A549 (cell line): ENCODE measurements at regions not wholly inside any gene's neighbourhood (a gene's known extent, or its start where the extent isn't known, plus 50 kb on each side); places are given as distances from the start of the nearest gene placed in this dataset.

Experiments
- ATAC-seq, 2 experiments: fragments of 200-7000 bp in 1 of 2; fragments of >200 bp in 1 of 2; cut with Nextera tagmentation in 1 of 2; cut with Tn5 transposase in 1 of 2; 3 replicates each; pipeline versions ENCODE4 v1.8.0 to v1.9.1; 2018 to 2020; ENCODE audit warnings: mild to moderate bottlenecking in 1 of 2, moderate library complexity in 1 of 2
- CTCF ChIA-PET: fragments of 300-600 bp; sonication (Branson Sonifier 250); formaldehyde crosslinking; extraction: SDS; loops from one replicate; lab custom pipeline; 2021; ENCODE audit warnings: antibody characterized with exemption, inconsistent platforms; lab: Yijun Ruan, JAX
- POLR2A ChIA-PET: fragments of 350-600 bp; formaldehyde crosslinking; extraction: SDS; loops from one replicate; lab custom pipeline; 2021; ENCODE audit warnings: antibody characterized with exemption, inconsistent platforms; lab: Yijun Ruan, JAX
- DNase-seq, 2 experiments: peaks; one replicate each; pipeline versions ENCODE4 v3.0.0 to v3.0.0-alpha.2; 2011 to 2016; ENCODE audit warnings: low read depth in 1 of 2, low spot score in 1 of 2
- FAIRE-seq: peaks from 2 replicates; lab custom pipeline; 2011; peaks lifted over from hg19 to GRCh38; lab: Jason Lieb, UNC
- H3K27ac ChIP-seq, 2 experiments: fragments of >200 bp; sonication (Bioruptor Twin); formaldehyde crosslinking; 3 replicates each; pipeline ENCODE4 v1.5.1; 2016 to 2017
- H3K4me1 ChIP-seq: fragments of >200 bp; sonication (Bioruptor Twin); formaldehyde crosslinking; 3 replicates; pipeline ENCODE4 v1.6.1; 2016
- H3K4me2 ChIP-seq: fragments of >200 bp; sonication (Bioruptor Twin); formaldehyde crosslinking; 3 replicates; pipeline ENCODE4 v1.6.1; 2016
- H3K4me3 ChIP-seq: fragments of >200 bp; sonication (Bioruptor Twin); formaldehyde crosslinking; 3 replicates; pipeline ENCODE4 v1.5.1; 2016
- H3K9me3 ChIP-seq: fragments of >200 bp; sonication (Bioruptor Twin); formaldehyde crosslinking; 3 replicates; pipeline ENCODE4 v1.6.1; 2016
- BCL3 ChIP-seq: fragments of >200 bp; sonication (Bioruptor Twin); formaldehyde crosslinking; IDR thresholded peaks from 3 replicates; pipeline ENCODE4 v1.6.1; 2016
- CBX8 ChIP-seq: fragments of 200-600 bp; sonication (generic); IDR thresholded peaks from 2 replicates; pipeline ENCODE4 v1.6.1; 2016
- CEBPB ChIP-seq, 2 experiments: fragments of >200 bp in 1 of 2; sonication (Bioruptor Twin) in 1 of 2; formaldehyde crosslinking in 1 of 2; IDR thresholded peaks; 2 replicates each; pipeline ENCODE4 v1.6.1; 2012 to 2016
- CHD4 ChIP-seq: fragments of 200-600 bp; sonication (generic); IDR thresholded peaks from 2 replicates; pipeline ENCODE4 v1.6.1; 2016; ENCODE audit warnings: antibody characterized with exemption, mild to moderate bottlenecking, borderline replicate concordance
- EHF ChIP-seq: fragments of 250-450 bp; sonication (Bioruptor Pico); IDR thresholded peaks from 2 replicates; pipeline ENCODE4 v1.5.0; 2020; ENCODE audit warnings: mild to moderate bottlenecking
- ELK1 ChIP-seq: fragments of 150-350 bp; IDR thresholded peaks from 2 replicates; pipeline ENCODE4 v1.6.1; 2014; ENCODE audit warnings: low read depth, mild to moderate bottlenecking, low read length
- EP300 ChIP-seq, 2 experiments: fragments of >200 bp; sonication (Bioruptor Twin); formaldehyde crosslinking; IDR thresholded peaks; 2 replicates in 1 of 2; 3 replicates in 1 of 2; pipeline ENCODE4 v1.6.1; 2016 to 2017
- ESRRA ChIP-seq: fragments of 150-350 bp; IDR thresholded peaks from 2 replicates; pipeline ENCODE4 v1.6.1; 2014; ENCODE audit warnings: mild to moderate bottlenecking, low read length, borderline replicate concordance
- FOSL2 ChIP-seq, 2 experiments: fragments of 450-650 bp in 1 of 2; fragments of >200 bp in 1 of 2; sonication (Bioruptor Twin) in 1 of 2; formaldehyde crosslinking; IDR thresholded peaks; 2 replicates each; pipeline versions ENCODE4 v1.5.0 to v1.6.1; 2016 to 2020; ENCODE audit warnings: mild to moderate bottlenecking in 1 of 2, moderate library complexity in 1 of 2
- FOXS1 ChIP-seq: fragments of 250-450 bp; sonication (Bioruptor Pico); IDR thresholded peaks from 2 replicates; pipeline ENCODE4 v1.5.0; 2020; ENCODE audit warnings: mild to moderate bottlenecking, moderate library complexity
- HDAC2 ChIP-seq: fragments of 200-600 bp; sonication (generic); IDR thresholded peaks from 2 replicates; pipeline ENCODE4 v1.6.1; 2016
- HEYL ChIP-seq: fragments of 250-450 bp; sonication (Bioruptor Pico); IDR thresholded peaks from 2 replicates; pipeline ENCODE4 v1.8.0; 2021; ENCODE audit warnings: mild to moderate bottlenecking, moderate library complexity
- HMGXB4 ChIP-seq: fragments of 250-450 bp; sonication (Bioruptor Pico); IDR thresholded peaks from 2 replicates; pipeline ENCODE4 v1.5.0; 2021; ENCODE audit warnings: mild to moderate bottlenecking, moderate library complexity, borderline replicate concordance
- HOXB13 ChIP-seq: fragments of 250-450 bp; sonication (Bioruptor Pico); IDR thresholded peaks from 2 replicates; pipeline ENCODE4 v1.5.0; 2020; ENCODE audit warnings: low read depth, mild to moderate bottlenecking, moderate library complexity
- KDM1A ChIP-seq: fragments of 200-600 bp; sonication (generic); IDR thresholded peaks from 2 replicates; pipeline ENCODE4 v1.6.1; 2016; ENCODE audit warnings: low read depth, mild to moderate bottlenecking
- MAZ ChIP-seq: fragments of 150-350 bp; IDR thresholded peaks from 2 replicates; pipeline ENCODE4 v1.6.1; 2014; ENCODE audit warnings: antibody characterized with exemption, low read depth, low read length, borderline replicate concordance
- NPAS2 ChIP-seq: fragments of 250-450 bp; sonication (Bioruptor Pico); IDR thresholded peaks from 2 replicates; pipeline ENCODE4 v1.8.0; 2022; ENCODE audit warnings: mild to moderate bottlenecking, moderate library complexity, borderline replicate concordance
- NR3C1 ChIP-seq: fragments of >200 bp; sonication (Bioruptor Twin); formaldehyde crosslinking; IDR thresholded peaks from 3 replicates; pipeline ENCODE4 v1.6.1; 2017
- PBX3 ChIP-seq: IDR thresholded peaks from 2 replicates; pipeline ENCODE4 v1.6.1; 2012
- PHF8 ChIP-seq: fragments of 200-600 bp; sonication (generic); IDR thresholded peaks from 2 replicates; pipeline ENCODE4 v1.6.1; 2016; ENCODE audit warnings: low read depth, mild to moderate bottlenecking, antibody characterized with exemption, moderate library complexity, borderline replicate concordance
- POLR2AphosphoS2 ChIP-seq: conservative IDR thresholded peaks from 2 replicates; pipeline ENCODE4 v1.6.1; 2012; ENCODE audit warnings: low read length, improper control_type of control experiment, inconsistent platforms
- REST ChIP-seq: fragments of 200-600 bp; sonication (generic); IDR thresholded peaks from 2 replicates; pipeline ENCODE4 v1.6.1; 2016; ENCODE audit warnings: antibody characterized with exemption, mild to moderate bottlenecking, moderate library complexity
- RFX5 ChIP-seq: fragments of 450-650 bp; IDR thresholded peaks from 2 replicates; pipeline ENCODE4 v1.7.1; 2014; ENCODE audit warnings: antibody characterized with exemption, mild to moderate bottlenecking, moderate library complexity
- SREBF2 ChIP-seq: fragments of 450-650 bp; IDR thresholded peaks from 2 replicates; pipeline ENCODE4 v1.6.1; 2014; ENCODE audit warnings: mild to moderate bottlenecking, moderate library complexity
- ZC3H11A ChIP-seq: fragments of 450-650 bp; IDR thresholded peaks from 2 replicates; pipeline ENCODE4 v1.6.1; 2014; ENCODE audit warnings: antibody characterized with exemption, mild to moderate bottlenecking
- WGBS: methylation state at CpG from one replicate; pipeline ENCODE4 v1.1.6; 2017; ENCODE audit errors: missing lambda C conversion rate; 5-methylcytosine and 5-hydroxymethylcytosine counted together
- TF ChIP-seq, protein P1 (sequence below): IDR thresholded peaks from 2 replicates; pipeline ENCODE4 v1.6.1; 2012

DNA sequence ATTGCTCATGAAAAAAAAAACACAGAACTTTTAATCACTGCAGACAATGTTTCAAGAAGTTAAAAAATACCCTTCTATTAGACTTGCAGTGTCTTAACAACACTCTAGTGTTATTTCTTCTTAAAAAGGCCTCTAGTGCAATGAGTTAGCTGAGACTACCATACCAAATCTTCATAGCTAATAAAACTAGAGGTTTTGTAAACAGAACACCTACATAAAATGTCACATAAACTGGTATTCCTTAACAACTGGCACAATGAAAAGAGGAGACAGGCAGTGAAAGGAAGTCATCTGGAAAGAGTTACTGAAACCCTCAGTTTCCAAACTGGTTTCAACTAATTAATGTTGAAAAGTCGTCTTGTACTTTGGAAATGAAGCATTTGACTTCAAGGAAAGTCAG, 394.2 kb upstream of the PMFBP1 start (continued):
- TF ChIP-seq PBX3 (no peak), CHD4 (no peak), ESRRA (no peak), KDM1A (no peak), ZC3H11A (no peak), BCL3 (no peak), NPAS2 (no peak), EP300 (IDR thresholded peaks at IDR 0.05) (no peak)
- TF ChIP-seq, protein P1, sequence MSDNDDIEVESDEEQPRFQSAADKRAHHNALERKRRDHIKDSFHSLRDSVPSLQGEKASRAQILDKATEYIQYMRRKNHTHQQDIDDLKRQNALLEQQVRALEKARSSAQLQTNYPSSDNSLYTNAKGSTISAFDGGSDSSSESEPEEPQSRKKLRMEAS, result no peak

DNA sequence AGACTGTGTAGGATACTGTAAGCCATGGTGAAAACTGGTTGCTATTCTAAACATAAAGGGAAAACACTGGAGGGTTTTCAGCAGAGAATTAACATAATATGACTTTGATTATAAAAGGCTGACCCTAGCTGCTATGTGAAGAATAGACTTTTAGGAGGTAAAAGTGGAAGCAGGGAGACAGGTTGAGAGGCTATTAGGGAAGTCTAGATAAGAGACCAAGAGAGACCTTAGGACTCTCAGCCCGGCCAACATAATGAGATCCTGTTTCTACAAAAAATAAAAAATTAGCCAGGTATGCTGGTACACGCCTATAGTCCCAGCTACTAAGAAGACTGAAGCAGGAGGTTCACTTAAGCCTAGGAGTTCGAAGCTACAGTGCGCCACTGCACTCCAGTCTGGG, 393.2 kb upstream of the PMFBP1 start:
- 91% methylated on average over 4 of the region's 4 CpGs for WGBS
- FAIRE-seq (no peak), DNase-seq (no peak)

GRCh38 chr16:72560617-72561016, 388.7 kb upstream of the PMFBP1 start:
- ChIA-PET CTCF (interaction anchor here (0.6 kb wide), 1 partner anchor 1022 kb away, joined by 3 read pairs; no protein-coding TSS in a partner anchor), POLR2A (no interaction called here)
- H3K9me3 ChIP-seq, result no peaks in the 10 kb centered on the region
- DNase-seq, result no peak
- no peaks in the 10 kb centered on the region for H3K4me1 ChIP-seq
- H3K4me2 ChIP-seq, result no peak overlapping the region
- H3K27ac ChIP-seq, result no peak overlapping the region
- 59% methylated on average over 2 of the region's 2 CpGs for WGBS
- H3K4me3 ChIP-seq, result no peak overlapping the region
- ATAC-seq, result no peak
- FAIRE-seq, result no peak
- no peak for TF ChIP-seq FOSL2 (IDR thresholded peaks at IDR 0.05)
- no peak for TF ChIP-seq FOSL2 (CRISPR knock-in tag; IDR thresholded peaks at IDR 0.05)
- no peak for TF ChIP-seq HMGXB4
- TF ChIP-seq ELK1, result no peak
- TF ChIP-seq CEBPB (IDR thresholded peaks at IDR 0.05), result no peak
- no peak for TF ChIP-seq CBX8
- no peak for TF ChIP-seq REST
- no peak for TF ChIP-seq POLR2AphosphoS2
- no peak for TF ChIP-seq KDM1A
- TF ChIP-seq RFX5, result no peak
- TF ChIP-seq EP300 (IDR thresholded peaks at IDR 0.05), result no peak
- TF ChIP-seq ZC3H11A, result no peak
- TF ChIP-seq PBX3, result no peak
- TF ChIP-seq HEYL, result no peak

More for the DNA sequence above, 393.2 kb upstream of the PMFBP1 start:
- ChIA-PET POLR2A (no interaction called here), CTCF (no interaction called here)
- no peak overlapping the region for H3K27ac ChIP-seq
- TF ChIP-seq NR3C1 (no peak), HDAC2 (no peak), FOXS1 (CRISPR knock-in tag) (no peak), SREBF2 (no peak), PHF8 (no peak), PBX3 (no peak), HOXB13 (CRISPR knock-in tag) (no peak), EHF (CRISPR knock-in tag) (no peak), CEBPB (IDR thresholded peaks at IDR 0.05) (no peak), MAZ (no peak)
- no peak for ATAC-seq
- no peak overlapping the region for H3K4me2 ChIP-seq
- H3K4me3 ChIP-seq, result no peak overlapping the region
- no peaks in the 10 kb centered on the region for H3K9me3 ChIP-seq
- no peaks in the 10 kb centered on the region for H3K4me1 ChIP-seq
